A549 (cell line): ENCODE measurements at regions not wholly inside any gene's neighbourhood (a gene's known extent, or its start where the extent isn't known, plus 50 kb on each side); places are given as distances from the start of the nearest gene placed in this dataset.

Experiments
- SREBF2 ChIP-seq: fragments of 450-650 bp; IDR thresholded peaks from 2 replicates; pipeline ENCODE4 v1.6.1; 2014; ENCODE audit warnings: mild to moderate bottlenecking, moderate library complexity
- TF ChIP-seq, protein P1 (sequence below): fragments of 200-600 bp; sonication (generic); IDR thresholded peaks from 2 replicates; pipeline ENCODE4 v1.6.1; 2016; ENCODE audit warnings: antibody characterized with exemption, mild to moderate bottlenecking, moderate library complexity

DNA sequence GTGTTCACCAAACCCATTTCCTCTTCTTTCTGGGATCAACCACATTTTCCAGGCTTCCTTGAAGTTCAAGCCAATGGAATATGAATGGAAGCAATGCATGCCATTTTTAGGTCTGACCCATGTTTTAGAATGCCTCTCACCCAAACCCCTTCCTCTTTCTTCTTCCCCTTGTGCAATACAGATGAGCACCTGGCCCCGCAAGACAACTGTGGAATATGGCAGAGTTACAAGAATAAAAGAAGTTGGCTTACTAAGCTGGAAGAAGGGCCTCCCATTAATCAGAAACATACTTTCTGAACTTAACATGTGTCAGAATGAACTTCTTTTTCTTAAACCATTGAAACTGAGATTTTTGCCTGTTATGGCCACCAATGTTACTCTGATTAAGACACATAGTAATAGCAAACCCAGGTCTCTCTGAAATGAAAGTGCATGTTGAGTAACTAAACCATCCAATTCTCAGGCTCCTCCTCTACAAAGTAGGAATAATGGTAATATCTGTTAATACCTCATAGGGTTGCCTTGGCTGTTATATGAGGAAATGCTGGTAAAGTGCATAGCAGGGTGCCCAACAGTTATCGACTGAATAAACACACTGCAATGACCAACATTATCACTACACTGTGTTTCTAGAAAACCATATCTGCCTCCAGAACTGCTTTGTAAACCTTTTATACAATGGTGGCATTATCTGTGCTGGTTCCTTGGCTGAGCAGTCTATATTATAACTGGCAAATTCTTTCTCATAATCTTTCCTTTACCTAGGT is 382.2 kb upstream of the NRP1 start:
- TF ChIP-seq, protein P1, sequence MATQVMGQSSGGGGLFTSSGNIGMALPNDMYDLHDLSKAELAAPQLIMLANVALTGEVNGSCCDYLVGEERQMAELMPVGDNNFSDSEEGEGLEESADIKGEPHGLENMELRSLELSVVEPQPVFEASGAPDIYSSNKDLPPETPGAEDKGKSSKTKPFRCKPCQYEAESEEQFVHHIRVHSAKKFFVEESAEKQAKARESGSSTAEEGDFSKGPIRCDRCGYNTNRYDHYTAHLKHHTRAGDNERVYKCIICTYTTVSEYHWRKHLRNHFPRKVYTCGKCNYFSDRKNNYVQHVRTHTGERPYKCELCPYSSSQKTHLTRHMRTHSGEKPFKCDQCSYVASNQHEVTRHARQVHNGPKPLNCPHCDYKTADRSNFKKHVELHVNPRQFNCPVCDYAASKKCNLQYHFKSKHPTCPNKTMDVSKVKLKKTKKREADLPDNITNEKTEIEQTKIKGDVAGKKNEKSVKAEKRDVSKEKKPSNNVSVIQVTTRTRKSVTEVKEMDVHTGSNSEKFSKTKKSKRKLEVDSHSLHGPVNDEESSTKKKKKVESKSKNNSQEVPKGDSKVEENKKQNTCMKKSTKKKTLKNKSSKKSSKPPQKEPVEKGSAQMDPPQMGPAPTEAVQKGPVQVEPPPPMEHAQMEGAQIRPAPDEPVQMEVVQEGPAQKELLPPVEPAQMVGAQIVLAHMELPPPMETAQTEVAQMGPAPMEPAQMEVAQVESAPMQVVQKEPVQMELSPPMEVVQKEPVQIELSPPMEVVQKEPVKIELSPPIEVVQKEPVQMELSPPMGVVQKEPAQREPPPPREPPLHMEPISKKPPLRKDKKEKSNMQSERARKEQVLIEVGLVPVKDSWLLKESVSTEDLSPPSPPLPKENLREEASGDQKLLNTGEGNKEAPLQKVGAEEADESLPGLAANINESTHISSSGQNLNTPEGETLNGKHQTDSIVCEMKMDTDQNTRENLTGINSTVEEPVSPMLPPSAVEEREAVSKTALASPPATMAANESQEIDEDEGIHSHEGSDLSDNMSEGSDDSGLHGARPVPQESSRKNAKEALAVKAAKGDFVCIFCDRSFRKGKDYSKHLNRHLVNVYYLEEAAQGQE: no peak
- no peak for TF ChIP-seq SREBF2
